K562 (cell line): ENCODE measurements at regions not wholly inside any gene's neighbourhood (a gene's known extent, or its start where the extent isn't known, plus 50 kb on each side); places are given as distances from the start of the nearest gene placed in this dataset.

Source experiments
- ATAC-seq: fragments of 200-7000 bp; cut with Tn5 transposase; 3 replicates; pipeline ENCODE4 v1.9.1; 2020; ENCODE audit warnings: moderate library complexity
- BruUV-seq: library from RNA; stranded (reverse); fragments of 400-500 nt; replicated peaks from 2 replicates; lab custom pipeline; 2021; lab: Mats Ljungman, UMichigan
- CTCF ChIA-PET: fragments of 300-600 bp; formaldehyde crosslinking; extraction: SDS; loops from one replicate; lab custom pipeline; 2021; ENCODE audit warnings: low intra/inter-chr PET ratio; lab: Yijun Ruan, JAX
- POLR2A ChIA-PET: fragments of 300-600, 350-650 bp; sonication (Branson Sonifier 250); formaldehyde crosslinking; extraction: SDS; loops from one replicate; lab custom pipeline; 2021; ENCODE audit warnings: antibody characterized with exemption, inconsistent platforms; lab: Yijun Ruan, JAX
- DNase-seq, 4 experiments: peaks; one replicate each; pipeline versions ENCODE4 v3.0.0 to v3.0.0-alpha.2; 2011 to 2018; ENCODE audit warnings: low spot score in 3 of 4, mixed read lengths in 3 of 4; ENCODE audit errors: extremely low read depth in 1 of 4
- FAIRE-seq: peaks from 2 replicates; lab custom pipeline; 2011; peaks lifted over from hg19 to GRCh38; lab: Jason Lieb, UNC
- H2AFZ ChIP-seq: 2 replicates; pipeline ENCODE4 v1.6.0; 2011; ENCODE audit warnings: low read depth, low read length, control low read depth, inconsistent platforms
- H3K27ac ChIP-seq: fragments of 200-600 bp; 3 replicates; pipeline ENCODE4 v1.8.0; 2011; ENCODE audit warnings: low read depth, mild to moderate bottlenecking, control low read depth, inconsistent platforms, low read length, moderate library complexity, mixed read lengths; ENCODE audit errors: extremely low read depth
- H3K27me3 ChIP-seq, 2 experiments: fragments of 300-600 bp in 1 of 2; 2 replicates in 1 of 2; 3 replicates in 1 of 2; pipeline versions ENCODE4 v1.6.0 to v1.8.0; 2011; ENCODE audit warnings: inconsistent platforms in 2 of 2, low read length in 2 of 2, mild to moderate bottlenecking in 1 of 2, mixed read lengths in 1 of 2, moderate library complexity in 1 of 2; ENCODE audit not compliant: control insufficient read depth in 2 of 2, insufficient read depth in 2 of 2
- H3K36me3 ChIP-seq: fragments of 300-600 bp; 3 replicates; pipeline ENCODE4 v1.8.0; 2011; ENCODE audit warnings: mild to moderate bottlenecking, low read length, inconsistent platforms; ENCODE audit not compliant: control insufficient read depth, insufficient read depth
- H3K4me1 ChIP-seq, 2 experiments: fragments of 200-600 bp in 1 of 2; replicated peaks in 1 of 2; 2 replicates in 1 of 2; 3 replicates in 1 of 2; pipeline versions ENCODE4 v1.5.1 to v1.8.0; 2011; ENCODE audit warnings: inconsistent platforms in 2 of 2, low read length in 2 of 2, mild to moderate bottlenecking in 1 of 2, mixed read lengths in 1 of 2, moderate library complexity in 1 of 2; ENCODE audit not compliant: control insufficient read depth in 2 of 2, insufficient read depth in 2 of 2
- H3K4me2 ChIP-seq: 2 replicates; pipeline ENCODE4 v1.6.1; 2011; ENCODE audit warnings: low read length, control low read depth, inconsistent platforms, mixed read lengths; ENCODE audit not compliant: insufficient read depth
- H3K4me3 ChIP-seq: fragments of 200-600 bp; sonication (generic), shearing (Covaris generic); 2 replicates; pipeline ENCODE4 v1.5.1; 2016; ENCODE audit warnings: control low read depth, inconsistent platforms
- H3K79me2 ChIP-seq: fragments of 200-600 bp; 3 replicates; pipeline ENCODE4 v1.8.0; 2011; ENCODE audit warnings: low read length, inconsistent platforms; ENCODE audit not compliant: control insufficient read depth, insufficient read depth
- H3K9ac ChIP-seq, 2 experiments: 2 replicates each; pipeline versions ENCODE4 v1.6.0 to v1.6.1; 2011; ENCODE audit warnings: low read depth in 2 of 2, low read length in 2 of 2, control low read depth in 1 of 2, inconsistent platforms in 1 of 2, mild to moderate bottlenecking in 1 of 2, mixed read lengths in 1 of 2; ENCODE audit not compliant: insufficient read depth in 1 of 2
- H3K9me1 ChIP-seq: one replicate; pipeline ENCODE4 v1.6.0; 2011; ENCODE audit warnings: inconsistent platforms, mild to moderate bottlenecking, low read length, moderate library complexity; ENCODE audit not compliant: control insufficient read depth, insufficient read depth
- H3K9me3 ChIP-seq: replicated peaks from 2 replicates; pipeline ENCODE4 v1.5.1; 2011; ENCODE audit warnings: low read depth, low read length, inconsistent platforms; ENCODE audit not compliant: control insufficient read depth, insufficient read depth
- H4K20me1 ChIP-seq: replicated peaks from 2 replicates; pipeline ENCODE4 v1.6.1; 2011; ENCODE audit warnings: low read length, inconsistent platforms, mixed read lengths; ENCODE audit not compliant: control insufficient read depth, insufficient read depth
- CAMTA2 ChIP-seq: fragments of 250-450 bp; sonication (Bioruptor Pico); conservative IDR thresholded peaks from 2 replicates; pipeline ENCODE4 v1.5.1; 2022
- COPS2 ChIP-seq: fragments of 450-650 bp; conservative IDR thresholded peaks from 2 replicates; pipeline ENCODE4 v1.6.1; 2016; ENCODE audit warnings: mild to moderate bottlenecking, moderate library complexity
- EGR1 ChIP-seq: fragments of 450-650 bp; conservative IDR thresholded peaks from 2 replicates; pipeline ENCODE4 v1.6.1; 2017; ENCODE audit warnings: mild to moderate bottlenecking
- FOXO4 ChIP-seq: fragments of 450-650 bp; formaldehyde crosslinking; IDR thresholded peaks from 2 replicates; pipeline ENCODE4 v1.4.0; 2020; ENCODE audit warnings: mild to moderate bottlenecking, moderate library complexity
- HIVEP1 ChIP-seq: fragments of 250-450 bp; sonication (Bioruptor Pico); IDR thresholded peaks from 2 replicates; pipeline ENCODE4 v1.4.0; 2020; ENCODE audit warnings: mild to moderate bottlenecking
- HLTF ChIP-seq: fragments of 450-650 bp; IDR thresholded peaks from 2 replicates; pipeline ENCODE4 v1.6.1; 2016
- HMGXB4 ChIP-seq: sonication (generic); formaldehyde crosslinking; IDR thresholded peaks from 2 replicates; pipeline ENCODE4 v1.8.1; 2023; ENCODE audit warnings: mild to moderate bottlenecking, missing genetic modification reagents
- JUN ChIP-seq, 2 experiments: sonication (generic) in 1 of 2; formaldehyde crosslinking in 1 of 2; IDR thresholded peaks; 2 replicates each; pipeline versions ENCODE4 v1.6.1 to v1.8.0; 2012 to 2022; ENCODE audit warnings: borderline replicate concordance in 2 of 2, mild to moderate bottlenecking in 2 of 2, improper control_type of control experiment in 1 of 2, low read depth in 1 of 2, low read length in 1 of 2, missing genetic modification reagents in 1 of 2
- MITF ChIP-seq: IDR thresholded peaks from 2 replicates; pipeline ENCODE4 v1.6.1; 2014; ENCODE audit warnings: antibody characterized with exemption
- NUFIP1 ChIP-seq: fragments of 450-650 bp; IDR thresholded peaks from 2 replicates; pipeline ENCODE4 v1.6.1; 2018; ENCODE audit not compliant: partially characterized antibody
- USF1 ChIP-seq: sonication (generic); formaldehyde crosslinking; IDR thresholded peaks from 2 replicates; pipeline ENCODE4 v1.9.0; 2022; ENCODE audit warnings: mild to moderate bottlenecking, missing genetic modification reagents
- ZC3H4 ChIP-seq: sonication (generic); formaldehyde crosslinking; IDR thresholded peaks from 2 replicates; pipeline ENCODE4 v1.9.0; 2021; ENCODE audit warnings: missing genetic modification reagents, borderline replicate concordance
- ZMIZ1 ChIP-seq, 2 experiments: fragments of 150-350 bp in 1 of 2; IDR thresholded peaks; 2 replicates each; pipeline ENCODE4 v1.6.1; 2012 to 2016; ENCODE audit warnings: low read depth in 2 of 2, low read length in 2 of 2, mild to moderate bottlenecking in 1 of 2, moderate library complexity in 1 of 2
- ZNF184 ChIP-seq: sonication (generic); formaldehyde crosslinking; IDR thresholded peaks from 2 replicates; pipeline ENCODE4 v1.5.0; 2020; ENCODE audit warnings: missing genetic modification reagents
- WGBS: fragments of 100-300 bp; shearing (Covaris generic); methylation state at CpG from one replicate; pipeline ENCODE4 v1.1.6; 2016; ENCODE audit warnings: low coverage, mixed read lengths; ENCODE audit not compliant: insufficient coverage; ENCODE audit errors: missing lambda C conversion rate; 5-methylcytosine and 5-hydroxymethylcytosine counted together
- in situ Hi-C: fragments of 300-500 bp; cut with MboI; formaldehyde crosslinking; loops from 4 replicates; pipeline ENCODE4 v1.15.0; 2018; ENCODE audit warnings: inconsistent platforms, mixed read lengths
- intact Hi-C: fragments of 100-400 bp; cut with micrococcal nuclease; formaldehyde crosslinking; loops from 2 replicates; pipeline ENCODE4 v1.14.2; 2022

- 85% methylated on average over 13 of the region's 13 CpGs for WGBS
- ChIA-PET CTCF (no interaction called here), POLR2A (interaction anchor here (0.9 kb wide), 1 partner anchor 11 kb away, joined by 3 read pairs; no protein-coding TSS in a partner anchor)
- no peak for DNase-seq
- H3K9ac ChIP-seq, result peak overlapping the region in 1 of 2 experiments; percentile 41; a peak in 1 of 4 replicates
- H3K27me3 ChIP-seq, result no peaks in the 10 kb centered on the region
- peaks cover 11% of the 10 kb centered on the region; the same call in 1 of the 2 replicates for H4K20me1 ChIP-seq
- H2AFZ ChIP-seq, result no peak overlapping the region
- BruUV-seq, result no TSS peak
- H3K9me3 ChIP-seq, result no peaks in the 10 kb centered on the region
- peak; percentile 88 for FAIRE-seq
- peaks cover 10% of the 10 kb centered on the region for H3K36me3 ChIP-seq
- peaks cover 26 to 74% of the 10 kb centered on the region in 2 experiments for H3K4me1 ChIP-seq
- H3K4me3 ChIP-seq, result no peak overlapping the region
- peaks cover 17% of the 10 kb centered on the region for H3K79me2 ChIP-seq
- H3K27ac ChIP-seq, result no peak overlapping the region; the same call in 2 of the 3 replicates
- H3K9me1 ChIP-seq, result peaks cover 6% of the 10 kb centered on the region
- intact Hi-C loops, result no loop called here
- no peak overlapping the region for H3K4me2 ChIP-seq
- ATAC-seq, result no peak
- in situ Hi-C loops, result no loop called here
- peak; percentile 84 for TF ChIP-seq EGR1
- TF ChIP-seq ZMIZ1 (IDR thresholded peaks at IDR 0.05; ENCODE audit: low read depth in 2 of 2, low read length in 2 of 2), result no peak
- TF ChIP-seq FOXO4, result no peak
- no peak for TF ChIP-seq USF1 (CRISPR knock-in tag)
- no peak for TF ChIP-seq MITF
- TF ChIP-seq NUFIP1, result no peak
- TF ChIP-seq HLTF, result no peak
- no peak for TF ChIP-seq CAMTA2 (CRISPR knock-in tag)
- TF ChIP-seq HMGXB4 (CRISPR knock-in tag), result no peak
- TF ChIP-seq ZNF184, result no peak
- TF ChIP-seq HIVEP1, result no peak
- no peak for TF ChIP-seq ZC3H4 (CRISPR knock-in tag)
- TF ChIP-seq JUN (IDR thresholded peaks at IDR 0.05; ENCODE audit: borderline replicate concordance, low read depth, low read length), result no peak
- no peak for TF ChIP-seq JUN (CRISPR knock-in tag; IDR thresholded peaks at IDR 0.05; ENCODE audit: borderline replicate concordance)
- no peak for TF ChIP-seq COPS2
Observed at GRCh38 chr16:85522308-85522841, 90.7 kb upstream of the GSE1 start.
